ENCODE measurements at regions not wholly inside any gene's neighbourhood (a gene's known extent, or its start where the extent isn't known, plus 50 kb on each side); places are given as distances from the start of the nearest gene placed in this dataset.

DNA sequence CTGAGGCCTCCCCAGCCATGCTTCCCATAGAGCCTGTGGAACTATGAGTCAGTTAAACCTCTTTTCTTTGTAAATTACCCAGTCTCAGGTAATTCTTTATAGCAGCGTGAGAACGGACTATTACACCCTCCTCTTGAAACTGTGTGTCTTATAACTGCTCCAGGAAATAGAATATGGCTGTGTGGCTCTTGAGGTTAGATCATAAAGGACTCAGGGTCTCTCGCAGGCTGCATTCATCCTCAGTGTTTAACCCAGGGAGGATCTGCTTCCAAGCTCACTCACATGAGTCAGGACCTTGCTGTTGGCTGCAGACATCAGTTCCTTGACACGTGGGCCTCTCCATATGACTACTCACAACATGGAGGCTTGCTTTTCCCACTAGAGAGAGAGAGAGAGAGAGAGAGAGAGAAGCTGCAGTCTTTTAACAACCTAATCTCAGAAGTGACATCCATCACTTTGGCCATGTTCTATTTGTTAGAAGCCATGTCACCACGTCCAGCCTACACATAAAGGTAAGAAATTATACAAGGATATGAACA, 114.3 kb upstream of the UBE2E1 start:
- Histone ChIP-seq H3K4me3 (no peak overlapping the region), H3K9me3 (replicated peaks in 1 of 11) (peaks cover 33 to 42% (median 39%) of the 10 kb centered on the region in 11 experiments), H3K36me3 (no peaks in the 10 kb centered on the region; a peak in 1 of 22 replicates), H3K9ac (no peak overlapping the region), H3K27me3 (no peaks in the 10 kb centered on the region), H3K4me2 (no peak overlapping the region), H4K20me1 (no peaks in the 10 kb centered on the region), H3K4me1 (no peaks in the 10 kb centered on the region), H3K27ac (no peak overlapping the region)
- no peak for TF ChIP-seq Cebpa-rat (IDR thresholded peaks at IDR 0.05)

DNA sequence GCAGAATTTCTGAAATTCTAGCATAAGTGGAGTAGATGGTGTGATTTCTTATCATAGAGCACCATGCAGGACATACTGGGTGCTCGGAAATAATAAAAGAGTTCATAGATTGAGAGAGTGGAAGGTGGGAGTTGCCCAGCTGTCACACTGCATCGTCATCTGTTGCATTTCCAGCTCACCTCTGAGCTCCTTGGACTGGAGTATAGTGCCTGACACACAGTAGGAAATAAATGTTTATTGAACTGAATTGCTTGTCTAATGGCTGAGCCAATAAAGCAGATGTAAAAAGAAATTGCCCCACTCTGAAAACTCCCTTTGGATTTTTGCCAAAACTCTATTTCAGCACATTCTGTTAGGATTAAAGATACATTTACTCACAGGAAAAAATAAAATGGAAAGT, 108.9 kb upstream of the UBE2E1 start:
- Histone ChIP-seq H4K20me1 (no peaks in the 10 kb centered on the region), H3K27me3 (no peaks in the 10 kb centered on the region), H3K4me2 (no peak overlapping the region), H3K4me3 (no peak overlapping the region), H3K9me3 (replicated peaks in 1 of 11) (peaks cover 0 to 5% (median 3%) of the 10 kb centered on the region in 11 experiments; a peak in 12 of 22 replicates), H3K4me1 (no peaks in the 10 kb centered on the region), H3K27ac (no peak overlapping the region), H3K9ac (no peak overlapping the region), H3K36me3 (no peaks in the 10 kb centered on the region)
- TF ChIP-seq Cebpa-rat (IDR thresholded peaks at IDR 0.05) = no peak

DNA sequence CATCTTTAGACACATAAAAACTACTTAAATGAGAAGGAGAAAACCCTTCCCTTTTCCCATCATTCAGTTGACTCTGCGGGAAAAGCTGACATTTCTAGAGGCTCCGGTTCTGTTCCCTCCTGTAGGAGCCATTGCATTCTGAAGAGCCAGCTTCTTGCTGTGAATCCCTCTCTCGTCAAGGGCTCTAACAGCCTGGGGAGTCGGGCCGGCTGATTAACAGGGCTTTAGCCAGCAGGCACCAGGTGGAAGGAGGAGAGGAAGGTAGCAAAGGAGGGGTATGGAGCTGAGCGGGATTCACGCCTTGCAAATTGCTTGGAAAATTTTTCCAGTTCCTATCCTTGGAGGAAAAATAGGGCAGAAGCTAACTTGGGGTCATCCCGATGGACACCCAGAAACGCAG, 108.3 kb upstream of the UBE2E1 start:
- H4K20me1 ChIP-seq = no peaks in the 10 kb centered on the region
- no peak overlapping the region for H3K9ac ChIP-seq
- H3K27ac ChIP-seq = no peak overlapping the region
- no peaks in the 10 kb centered on the region for H3K27me3 ChIP-seq
- no peak overlapping the region for H3K4me2 ChIP-seq
- H3K9me3 ChIP-seq (replicated peaks in 1 of 11) = no peaks in the 10 kb centered on the region
- H3K4me1 ChIP-seq = no peaks in the 10 kb centered on the region
- H3K4me3 ChIP-seq = no peak overlapping the region
- TF ChIP-seq Cebpa-rat (IDR thresholded peaks at IDR 0.05) = no peak
- no peaks in the 10 kb centered on the region for H3K36me3 ChIP-seq

DNA sequence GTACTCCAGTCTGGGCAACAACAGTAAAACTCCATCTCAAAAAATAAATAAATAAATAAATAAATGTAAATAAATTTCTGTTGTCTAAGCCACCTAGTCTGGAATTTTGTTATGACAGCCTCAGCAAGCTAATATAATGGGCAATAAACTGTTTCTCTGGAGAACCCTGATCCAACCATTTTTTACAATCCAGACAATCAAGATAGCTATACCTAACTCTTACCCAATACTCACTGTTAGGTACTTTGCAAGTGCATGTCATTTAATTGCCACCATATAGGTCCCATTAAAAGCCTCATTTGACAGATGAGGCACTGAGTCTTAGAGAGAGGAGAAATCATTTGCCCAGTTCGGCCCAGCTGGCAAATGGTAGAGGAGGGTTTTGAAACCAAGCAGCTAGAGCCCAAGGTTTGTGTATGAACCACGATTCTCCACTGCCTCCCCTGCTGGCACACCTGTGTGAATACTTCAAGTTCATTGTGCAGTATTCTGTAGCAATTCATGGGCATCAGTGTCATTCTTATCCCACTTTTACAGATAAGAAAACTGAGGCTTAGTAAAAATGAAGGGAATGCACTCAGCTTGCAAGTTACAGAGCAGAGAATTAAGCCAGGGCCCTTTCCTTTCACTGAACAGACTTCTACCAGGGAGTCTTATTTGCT, 107.0 kb upstream of the UBE2E1 start:
- no peak overlapping the region for H3K4me3 ChIP-seq
- no peaks in the 10 kb centered on the region for H3K9me3 ChIP-seq (replicated peaks in 1 of 11)
- no peaks in the 10 kb centered on the region for H3K4me1 ChIP-seq
- no peak overlapping the region for H3K9ac ChIP-seq
- H3K36me3 ChIP-seq = no peaks in the 10 kb centered on the region
- H3K4me2 ChIP-seq = no peak overlapping the region
- no peaks in the 10 kb centered on the region for H3K27me3 ChIP-seq
- H3K27ac ChIP-seq = no peak overlapping the region
- H4K20me1 ChIP-seq = no peaks in the 10 kb centered on the region
- TF ChIP-seq Cebpa-rat (IDR thresholded peaks at IDR 0.05) = no peak

DNA sequence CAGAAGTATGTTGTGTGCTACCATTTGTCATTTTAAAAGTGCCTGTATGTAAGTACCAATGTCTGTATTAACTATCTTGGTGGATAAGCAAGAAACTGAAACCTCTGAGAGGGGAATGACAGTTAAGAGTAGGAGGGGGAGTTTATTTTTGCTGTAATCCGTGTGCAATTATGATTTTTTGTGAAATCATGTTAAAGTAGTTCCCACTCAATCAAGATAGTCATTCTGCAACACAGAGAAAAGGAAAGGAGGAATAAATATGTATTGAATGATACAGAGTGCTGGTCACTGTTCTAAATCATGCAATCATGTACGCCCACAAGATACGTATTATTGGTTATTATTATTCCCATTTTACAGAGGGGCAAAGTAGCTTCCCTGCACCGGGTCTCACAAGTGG, 105.1 kb upstream of the UBE2E1 start:
- H3K27me3 ChIP-seq = no peaks in the 10 kb centered on the region
- no peak overlapping the region for H3K4me2 ChIP-seq
- no peak overlapping the region for H3K9ac ChIP-seq
- no peaks in the 10 kb centered on the region for H4K20me1 ChIP-seq
- no peaks in the 10 kb centered on the region; a peak in 1 of 20 replicates for H3K4me1 ChIP-seq
- peaks cover 0 to 7% (median 4%) of the 10 kb centered on the region in 11 experiments; a peak in 10 of 22 replicates for H3K9me3 ChIP-seq (replicated peaks in 1 of 11)
- no peak overlapping the region for H3K27ac ChIP-seq
- no peaks in the 10 kb centered on the region for H3K36me3 ChIP-seq
- no peak overlapping the region for H3K4me3 ChIP-seq
- TF ChIP-seq Cebpa-rat (IDR thresholded peaks at IDR 0.05) = no peak

DNA sequence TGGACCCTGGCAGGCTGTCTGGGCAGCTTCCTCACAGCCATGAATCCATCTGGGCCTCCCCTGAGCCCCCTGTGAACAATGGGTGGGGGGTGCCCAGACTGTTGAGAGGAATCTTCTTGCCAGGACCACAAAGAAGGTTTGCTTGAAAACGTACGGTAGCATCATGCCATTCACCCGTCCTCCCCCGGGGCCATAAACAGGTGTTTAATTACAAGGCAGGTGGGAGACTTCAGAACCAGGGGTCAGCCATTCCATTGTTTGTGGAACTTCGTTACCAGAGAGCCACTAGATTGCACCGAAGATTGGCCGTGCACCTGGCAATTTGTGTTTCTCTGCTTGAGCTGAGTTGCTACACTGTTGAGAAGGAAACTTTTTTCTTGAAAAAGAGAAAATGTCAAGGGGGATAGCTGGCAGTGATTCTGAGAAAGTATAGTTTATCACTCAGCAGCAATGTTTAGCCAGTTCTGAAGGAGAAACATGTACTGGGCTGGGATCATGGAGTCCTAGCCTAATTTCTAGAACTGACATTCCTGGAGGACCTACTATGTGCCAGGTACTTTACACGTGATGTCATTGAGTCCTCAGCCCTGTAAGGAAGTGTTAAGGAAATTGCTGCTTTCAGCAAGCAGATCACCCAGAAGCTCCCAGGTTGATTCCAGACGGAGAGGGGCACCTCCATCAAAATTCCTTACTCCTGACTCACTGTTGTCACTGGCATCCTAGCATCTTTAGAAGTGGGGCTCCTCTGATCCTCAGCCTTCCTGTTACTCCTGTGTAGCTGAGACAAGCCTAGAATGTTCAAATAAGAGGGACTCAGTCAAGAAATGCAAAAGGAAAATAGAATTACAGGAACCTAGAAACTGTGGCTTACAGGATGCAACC, 103.8 kb upstream of the UBE2E1 start:
- Histone ChIP-seq H4K20me1 (no peaks in the 10 kb centered on the region), H3K9ac (no peak overlapping the region), H3K4me3 (no peak overlapping the region), H3K4me2 (no peak overlapping the region), H3K4me1 (peaks cover 0 to 9% (median 0%) of the 10 kb centered on the region in 10 experiments; a peak in 3 of 20 replicates), H3K36me3 (no peaks in the 10 kb centered on the region), H3K27ac (no peak overlapping the region), H3K9me3 (replicated peaks in 1 of 11) (peaks cover 0 to 12% (median 7%) of the 10 kb centered on the region in 11 experiments; a peak in 10 of 22 replicates), H3K27me3 (no peaks in the 10 kb centered on the region)
- TF ChIP-seq Cebpa-rat (IDR thresholded peaks at IDR 0.05) = no peak

DNA sequence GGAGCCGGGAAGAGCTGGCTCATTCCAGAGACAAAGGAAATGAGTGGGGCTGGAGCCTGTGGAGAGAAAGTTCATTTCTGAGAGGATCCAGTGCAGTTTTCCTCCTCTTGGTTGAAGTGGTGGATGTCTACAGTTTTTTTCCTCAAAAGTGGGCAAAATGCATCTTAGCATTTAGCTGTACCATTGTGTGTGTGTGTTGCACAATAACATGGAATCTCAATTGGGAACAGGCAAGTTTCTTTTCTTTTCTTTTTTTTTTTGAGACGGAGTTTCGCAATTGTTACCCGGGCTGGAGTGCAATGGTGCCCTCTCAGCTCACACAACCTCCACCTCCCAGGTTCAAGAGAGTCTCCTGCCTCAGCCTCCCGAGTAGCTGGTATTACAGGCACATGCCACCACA, 101.5 kb upstream of the UBE2E1 start:
- no peak overlapping the region for H3K9ac ChIP-seq
- H3K36me3 ChIP-seq = no peaks in the 10 kb centered on the region
- no peak overlapping the region for H3K4me2 ChIP-seq
- peak in 5 of 11 experiments; percentile 10 to 84 (median 27); a peak in 8 of 22 replicates for TF ChIP-seq Cebpa-rat (IDR thresholded peaks at IDR 0.05)
- H3K9me3 ChIP-seq (replicated peaks in 1 of 11) = peaks cover 0 to 12% (median 7%) of the 10 kb centered on the region in 11 experiments; a peak in 10 of 22 replicates
- H3K27ac ChIP-seq = no peak overlapping the region
- H3K4me3 ChIP-seq = no peak overlapping the region
- no peaks in the 10 kb centered on the region for H4K20me1 ChIP-seq
- H3K27me3 ChIP-seq = no peaks in the 10 kb centered on the region
- peaks cover 0 to 9% (median 0%) of the 10 kb centered on the region in 10 experiments; a peak in 3 of 20 replicates for H3K4me1 ChIP-seq

- no peak for TF ChIP-seq Cebpa-rat (IDR thresholded peaks at IDR 0.05)
- H3K27ac ChIP-seq = peak overlapping the region in 1 of 11 experiments; percentile 20; a peak in 1 of 22 replicates
- H3K9ac ChIP-seq = no peak overlapping the region
- H3K4me2 ChIP-seq = 0 out of 22 replicates have a peak overlapping the region, but pooled peaks of 2 of the 11 experiments have one; percentile 17 to 27
- no peaks in the 10 kb centered on the region for H3K36me3 ChIP-seq
- H3K27me3 ChIP-seq = no peaks in the 10 kb centered on the region
- H3K9me3 ChIP-seq (replicated peaks in 1 of 11) = peaks cover 0 to 12% (median 7%) of the 10 kb centered on the region in 11 experiments; a peak in 10 of 22 replicates
- H3K4me3 ChIP-seq = no peak overlapping the region
- no peaks in the 10 kb centered on the region for H4K20me1 ChIP-seq
- H3K4me1 ChIP-seq = peaks cover 0 to 9% (median 0%) of the 10 kb centered on the region in 10 experiments; a peak in 3 of 20 replicates
These were observed 99.6 kb upstream of the UBE2E1 start for GRCh38 chr3:23706111-23706510.

- no peaks in the 10 kb centered on the region for H3K36me3 ChIP-seq
These were observed 95.8 kb upstream of the UBE2E1 start for GRCh38 chr3:23709987-23710386.

More at GRCh38 chr3:23709987-23710386, 95.8 kb upstream of the UBE2E1 start:
- Histone ChIP-seq H3K4me1 (peaks cover 9 to 17% (median 14%) of the 10 kb centered on the region in 10 experiments; a peak in 16 of 20 replicates), H3K4me3 (no peak overlapping the region), H3K9ac (no peak overlapping the region), H3K27ac (no peak overlapping the region), H3K9me3 (replicated peaks in 1 of 11) (peaks cover 0 to 14% (median 9%) of the 10 kb centered on the region in 11 experiments; a peak in 19 of 22 replicates), H4K20me1 (no peaks in the 10 kb centered on the region), H3K4me2 (no peak overlapping the region), H3K27me3 (no peaks in the 10 kb centered on the region)
- no peak for TF ChIP-seq Cebpa-rat (IDR thresholded peaks at IDR 0.05)
